ENCODE measurements at regions not wholly inside any gene's neighbourhood (a gene's known extent, or its start where the extent isn't known, plus 50 kb on each side); places are given as distances from the start of the nearest gene placed in this dataset.
A peak's percentile ranks its signal among the peaks of the same experiment; 100 is the strongest.

- POLR2A ChIA-PET: no interaction called here
- H3K36me3 Mint-ChIP-seq: peaks cover 4% of the 10 kb centered on the region; the same call in 1 of the 2 replicates
- H3K27me3 Mint-ChIP-seq (ENCODE audit: low read depth): no peaks in the 10 kb centered on the region
Observed at GRCh38 chr3:62965311-62965710, 90.1 kb upstream of the CADPS start.

GRCh38 chr3:62968128-62968527, 92.9 kb upstream of the CADPS start:
- H3K4me3 Mint-ChIP-seq: no peak overlapping the region
- DNase-seq (ENCODE audit: low spot score) (no peak), ATAC-seq (no peak)
- no peaks in the 10 kb centered on the region for H3K27me3 Mint-ChIP-seq (ENCODE audit: low read depth)
- no peaks in the 10 kb centered on the region for H3K9me3 Mint-ChIP-seq
- POLR2A ChIA-PET: interaction anchor here (0.6 kb wide), 1 partner anchor 47 kb away, joined by 4 read pairs; no protein-coding TSS in a partner anchor
- no peak overlapping the region for H3K27ac Mint-ChIP-seq
- H3K4me1 Mint-ChIP-seq: peaks cover 17% of the 10 kb centered on the region
- peaks cover 4% of the 10 kb centered on the region; the same call in 1 of the 2 replicates for H3K36me3 Mint-ChIP-seq
- CTCF ChIA-PET: no interaction called here
- TF ChIP-seq GRHL2 (CRISPR knock-in tag; IDR thresholded peaks at IDR 0.05; ENCODE audit: insufficient replicate concordance, severe bottlenecking) (no peak), NFE2L1 (CRISPR knock-in tag; IDR thresholded peaks at IDR 0.05) (no peak), ERG (CRISPR knock-in tag; IDR thresholded peaks at IDR 0.05) (no peak), HMGXB4 (CRISPR knock-in tag; IDR thresholded peaks at IDR 0.05) (no peak), ZBTB43 (CRISPR knock-in tag; IDR thresholded peaks at IDR 0.05) (no peak), USF2 (CRISPR knock-in tag; IDR thresholded peaks at IDR 0.05) (no peak), MAX (CRISPR knock-in tag; IDR thresholded peaks at IDR 0.05) (no peak)

More at GRCh38 chr3:62965311-62965710, 90.1 kb upstream of the CADPS start:
- Mint-ChIP-seq H3K27ac (no peak overlapping the region), H3K4me1 (peaks cover 27% of the 10 kb centered on the region), H3K4me3 (no peak overlapping the region), H3K9me3 (no peaks in the 10 kb centered on the region)
- CTCF ChIA-PET: no interaction called here
- TF ChIP-seq FOXP4 (CRISPR knock-in tag; IDR thresholded peaks at IDR 0.05) (no peak), NFE2L1 (CRISPR knock-in tag; IDR thresholded peaks at IDR 0.05) (no peak), ZNF121 (CRISPR knock-in tag; IDR thresholded peaks at IDR 0.05) (no peak), CBFB (CRISPR knock-in tag; IDR thresholded peaks at IDR 0.05; ENCODE audit: low read depth) (no peak), ZNF416 (CRISPR knock-in tag; IDR thresholded peaks at IDR 0.05) (no peak), ZMAT4 (CRISPR knock-in tag; IDR thresholded peaks at IDR 0.05) (no peak), SOX15 (CRISPR knock-in tag; IDR thresholded peaks at IDR 0.05) (no peak), MXD4 (CRISPR knock-in tag; IDR thresholded peaks at IDR 0.05; ENCODE audit: borderline replicate concordance) (no peak), TEAD1 (CRISPR knock-in tag; IDR thresholded peaks at IDR 0.05) (no peak), PREB (CRISPR knock-in tag; IDR thresholded peaks at IDR 0.05; ENCODE audit: borderline replicate concordance) (no peak), JUN (CRISPR knock-in tag; IDR thresholded peaks at IDR 0.05) (no peak), E2F1 (CRISPR knock-in tag; IDR thresholded peaks at IDR 0.05) (no peak), NR2C2 (CRISPR knock-in tag; IDR thresholded peaks at IDR 0.05) (no peak), ATF3 (CRISPR knock-in tag; conservative IDR thresholded peaks at IDR 0.05) (no peak), NFYB (CRISPR knock-in tag; conservative IDR thresholded peaks at IDR 0.05; ENCODE audit: low read depth) (no peak), ZNF219 (CRISPR knock-in tag; IDR thresholded peaks at IDR 0.05; ENCODE audit: borderline replicate concordance) (no peak)
- DNase-seq (ENCODE audit: low spot score) (no peak), ATAC-seq (peak; percentile 15; the same call in 1 of the 2 replicates)
